ENCODE measurements at regions not wholly inside any gene's neighbourhood (a gene's known extent, or its start where the extent isn't known, plus 50 kb on each side); places are given as distances from the start of the nearest gene placed in this dataset.

DNA sequence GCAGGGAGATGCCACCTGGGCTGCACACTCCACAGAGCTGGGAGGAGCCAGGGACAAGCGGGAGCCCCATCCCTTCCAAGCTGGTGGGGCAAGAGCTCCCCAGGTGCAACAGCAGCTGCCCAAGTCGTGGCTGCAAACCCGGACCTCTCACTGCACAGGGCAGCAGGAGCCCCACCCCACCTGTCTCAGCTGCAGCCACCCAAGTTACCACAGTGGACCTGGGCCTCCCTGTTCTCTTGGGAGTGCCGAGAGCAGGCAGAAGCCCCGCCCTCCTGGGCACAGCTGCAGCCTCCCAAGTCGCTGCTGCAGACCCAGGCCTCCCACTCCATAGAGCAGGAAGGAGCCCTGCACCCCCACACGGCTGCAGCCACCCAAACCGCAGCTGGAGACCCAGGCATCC, 374.1 kb upstream of the ACO1 start:
- no TSS peak for BruUV-seq (replicated peaks)
- Histone ChIP-seq H3K9ac (ENCODE audit: low read length) (no peak overlapping the region), H3K4me3 (replicated peaks in 1 of 2; ENCODE audit: low read depth in 1 of 2, low read length in 2 of 2) (no peak overlapping the region), H2AFZ (ENCODE audit: low read depth, low read length, poor library complexity, severe bottlenecking) (no peak overlapping the region), H3K9me2 (ENCODE audit: insufficient read depth) (no peaks in the 10 kb centered on the region), H3K4me2 (ENCODE audit: low read length) (no peak overlapping the region), H3K27ac (ENCODE audit: low read depth, low read length) (no peak overlapping the region), H3K9me3 (ENCODE audit: control insufficient read depth in 1 of 2, insufficient read depth in 1 of 2, low read depth in 1 of 2, low read length in 2 of 2) (no peaks in the 10 kb centered on the region; a peak in 1 of 4 replicates), H3K36me3 (ENCODE audit: control insufficient read depth in 1 of 2, insufficient read depth in 2 of 2, low read length in 2 of 2) (no peaks in the 10 kb centered on the region), H3K27me3 (ENCODE audit: insufficient read depth, low read length) (no peaks in the 10 kb centered on the region), H3K79me2 (ENCODE audit: insufficient read depth, low read length) (peaks cover 3% of the 10 kb centered on the region; the same call in 1 of the 2 replicates), H3K4me1 (ENCODE audit: control insufficient read depth in 1 of 2, insufficient read depth in 2 of 2, low read length in 2 of 2) (no peaks in the 10 kb centered on the region), H4K20me1 (ENCODE audit: insufficient read depth) (no peaks in the 10 kb centered on the region)
- no peak for TF ChIP-seq RAD21 (IDR thresholded peaks at IDR 0.05; ENCODE audit: low read depth)
- TF ChIP-seq CTCF (IDR thresholded peaks at IDR 0.05 in 2 of 3, conservative IDR thresholded peaks at IDR 0.05 in 1 of 3; ENCODE audit: borderline replicate concordance in 1 of 3, insufficient read depth in 1 of 3, low read depth in 2 of 3, low read length in 2 of 3), result no peak
- no peak for TF ChIP-seq FOSL1 (IDR thresholded peaks at IDR 0.05; ENCODE audit: low read depth)
- TF ChIP-seq POLR2AphosphoS5 (IDR thresholded peaks at IDR 0.05; ENCODE audit: low read depth, low read length), result no peak
- TF ChIP-seq EZH2 (IDR thresholded peaks at IDR 0.05), result no peak
- TF ChIP-seq ZNF274 (IDR thresholded peaks at IDR 0.05; ENCODE audit: low read depth, low read length), result no peak
- TF ChIP-seq CBX3 (IDR thresholded peaks at IDR 0.05; ENCODE audit: low read depth), result no peak
- no peak for TF ChIP-seq EZH2phosphoT487 (IDR thresholded peaks at IDR 0.05; ENCODE audit: borderline replicate concordance)
- no peak for TF ChIP-seq JUND (IDR thresholded peaks at IDR 0.05)
- TF ChIP-seq ELF1 (IDR thresholded peaks at IDR 0.05; ENCODE audit: borderline replicate concordance, low read depth), result no peak
- no peak for TF ChIP-seq SIN3A (IDR thresholded peaks at IDR 0.05; ENCODE audit: low read depth)
- ChIA-PET RAD21 (ENCODE audit: low non-redundant PET in 1 of 2, low total read pairs in 2 of 2, uncharacterized antibody in 2 of 2, unreplicated experiment in 2 of 2) (no interaction called here), CTCF (no interaction called here), POLR2A (no interaction called here)
- intact Hi-C loops (cut with micrococcal nuclease), result no loop called here
- ATAC-seq (no peak), DNase-seq (ENCODE audit: low read depth, low spot score) (no peak)
